WTC11 (cell line): ENCODE measurements at regions not wholly inside any gene's neighbourhood (a gene's known extent, or its start where the extent isn't known, plus 50 kb on each side); places are given as distances from the start of the nearest gene placed in this dataset.

Experiments
- ATAC-seq: fragments of 200-7000 bp; cut with Tn5 transposase; 2 replicates; pipeline ENCODE4 v1.10.0; 2021; ENCODE audit warnings: mild to moderate bottlenecking, moderate library complexity
- CTCF ChIA-PET: fragments of 300-600 bp; sonication (Branson Sonifier 250); formaldehyde crosslinking; loops from one replicate; lab custom pipeline; 2021; ENCODE audit warnings: antibody characterized with exemption; lab: Charles Lee
- POLR2A ChIA-PET: fragments of 350-600 bp; sonication (Branson Sonifier 250); formaldehyde crosslinking; loops from one replicate; lab custom pipeline; 2021; ENCODE audit warnings: antibody characterized with exemption; lab: Charles Lee
- DNase-seq: peaks from one replicate; pipeline ENCODE4 v3.0.0; 2021; ENCODE audit warnings: low spot score
- H3K27ac Mint-ChIP-seq: 2 replicates; pipeline ENCODE4 v1.8.0; 2021; ENCODE audit warnings: mixed read lengths
- H3K27me3 Mint-ChIP-seq: 2 replicates; pipeline ENCODE4 v1.8.0; 2021; ENCODE audit warnings: low read depth, mild to moderate bottlenecking, moderate library complexity, mixed read lengths
- H3K36me3 Mint-ChIP-seq: 2 replicates; pipeline ENCODE4 v1.8.0; 2021; ENCODE audit warnings: mixed read lengths
- H3K4me1 Mint-ChIP-seq: 2 replicates; pipeline ENCODE4 v1.8.0; 2022; ENCODE audit warnings: mixed read lengths
- H3K4me3 Mint-ChIP-seq: 2 replicates; pipeline ENCODE4 v1.8.0; 2021; ENCODE audit warnings: mild to moderate bottlenecking, moderate library complexity, mixed read lengths
- H3K9me3 Mint-ChIP-seq: 2 replicates; pipeline ENCODE4 v1.8.0; 2021; ENCODE audit warnings: mixed read lengths
- AR ChIP-seq: fragments of 250-450 bp; sonication (Bioruptor Pico); IDR thresholded peaks from 2 replicates; pipeline ENCODE4 v1.9.0; 2021; ENCODE audit warnings: mild to moderate bottlenecking
- CBFB ChIP-seq: sonication (generic); formaldehyde crosslinking; IDR thresholded peaks from 2 replicates; pipeline ENCODE4 v1.8.1; 2022; ENCODE audit warnings: mild to moderate bottlenecking, low read depth, missing genetic modification reagents
- CDX4 ChIP-seq: fragments of 250-450 bp; sonication (Bioruptor Pico); IDR thresholded peaks from 2 replicates; pipeline ENCODE4 v1.9.0; 2021; ENCODE audit warnings: moderate library complexity, mild to moderate bottlenecking, inconsistent platforms, borderline replicate concordance
- E2F5 ChIP-seq: sonication (generic); formaldehyde crosslinking; IDR thresholded peaks from 2 replicates; pipeline ENCODE4 v1.8.1; 2022; ENCODE audit warnings: mild to moderate bottlenecking, moderate library complexity, missing genetic modification reagents
- GABPB1 ChIP-seq: sonication (generic); formaldehyde crosslinking; IDR thresholded peaks from 2 replicates; pipeline ENCODE4 v1.8.1; 2023; ENCODE audit warnings: mild to moderate bottlenecking, missing genetic modification reagents
- GRHL2 ChIP-seq: fragments of 250-450 bp; sonication (Bioruptor Pico); IDR thresholded peaks from 2 replicates; pipeline ENCODE4 v1.8.0; 2022; ENCODE audit warnings: mild to moderate bottlenecking, moderate library complexity; ENCODE audit not compliant: insufficient replicate concordance, severe bottlenecking
- IRF2 ChIP-seq: sonication (generic); formaldehyde crosslinking; IDR thresholded peaks from 2 replicates; pipeline ENCODE4 v1.8.0; 2022; ENCODE audit warnings: low read depth, missing genetic modification reagents, borderline replicate concordance
- MAX ChIP-seq: sonication (generic); formaldehyde crosslinking; IDR thresholded peaks from 2 replicates; pipeline ENCODE4 v1.8.0; 2022; ENCODE audit warnings: mild to moderate bottlenecking, missing genetic modification reagents
- MLX ChIP-seq: sonication (generic); formaldehyde crosslinking; IDR thresholded peaks from 2 replicates; pipeline ENCODE4 v1.8.1; 2023; ENCODE audit warnings: mild to moderate bottlenecking, missing genetic modification reagents, moderate library complexity
- MXD4 ChIP-seq: fragments of 250-450 bp; sonication (Bioruptor Pico); IDR thresholded peaks from 2 replicates; pipeline ENCODE4 v1.8.0; 2021; ENCODE audit warnings: mild to moderate bottlenecking, moderate library complexity, borderline replicate concordance
- MYBL2 ChIP-seq: sonication (generic); formaldehyde crosslinking; IDR thresholded peaks from 2 replicates; pipeline ENCODE4 v1.8.1; 2023; ENCODE audit warnings: mild to moderate bottlenecking, moderate library complexity, missing genetic modification reagents
- NFATC4 ChIP-seq: fragments of 250-450 bp; sonication (Bioruptor Pico); IDR thresholded peaks from 2 replicates; pipeline ENCODE4 v1.9.0; 2021; ENCODE audit warnings: mild to moderate bottlenecking
- NFE2L1 ChIP-seq: sonication (generic); formaldehyde crosslinking; IDR thresholded peaks from 2 replicates; pipeline ENCODE4 v1.8.1; 2023; ENCODE audit warnings: missing genetic modification reagents
- NFYB ChIP-seq: sonication (generic); formaldehyde crosslinking; conservative IDR thresholded peaks from 2 replicates; pipeline ENCODE4 v1.8.0; 2022; ENCODE audit warnings: low read depth, missing genetic modification reagents
- NR1H2 ChIP-seq: sonication (generic); formaldehyde crosslinking; IDR thresholded peaks from 2 replicates; pipeline ENCODE4 v1.9.0; 2021; ENCODE audit warnings: mild to moderate bottlenecking, moderate library complexity, missing genetic modification reagents
- OVOL2 ChIP-seq: fragments of 250-450 bp; sonication (Bioruptor Pico); IDR thresholded peaks from 2 replicates; pipeline ENCODE4 v1.9.0; 2021; ENCODE audit warnings: mild to moderate bottlenecking, borderline replicate concordance
- RORB ChIP-seq: fragments of 250-450 bp; sonication (Bioruptor Pico); IDR thresholded peaks from 2 replicates; pipeline ENCODE4 v1.9.0; 2021; ENCODE audit warnings: mild to moderate bottlenecking
- SMAD3 ChIP-seq: sonication (generic); formaldehyde crosslinking; IDR thresholded peaks from 2 replicates; pipeline ENCODE4 v1.8.0; 2022; ENCODE audit warnings: missing genetic modification reagents, mild to moderate bottlenecking, borderline replicate concordance
- STAT6 ChIP-seq: sonication (generic); formaldehyde crosslinking; conservative IDR thresholded peaks from 2 replicates; pipeline ENCODE4 v1.8.1; 2023; ENCODE audit warnings: mild to moderate bottlenecking, low read depth, missing genetic modification reagents, moderate library complexity
- TCF7 ChIP-seq: sonication (generic); formaldehyde crosslinking; IDR thresholded peaks from 2 replicates; pipeline ENCODE4 v1.8.0; 2022; ENCODE audit warnings: mild to moderate bottlenecking, low read depth, missing genetic modification reagents, moderate library complexity
- TP53 ChIP-seq: sonication (generic); formaldehyde crosslinking; IDR thresholded peaks from 2 replicates; pipeline ENCODE4 v1.8.1; 2023; ENCODE audit warnings: mild to moderate bottlenecking, missing genetic modification reagents
- USF2 ChIP-seq: sonication (generic); formaldehyde crosslinking; IDR thresholded peaks from 2 replicates; pipeline ENCODE4 v1.8.1; 2023; ENCODE audit warnings: mild to moderate bottlenecking, missing genetic modification reagents, moderate library complexity
- ZBTB21 ChIP-seq: sonication (generic); formaldehyde crosslinking; IDR thresholded peaks from 2 replicates; pipeline ENCODE4 v1.8.1; 2023; ENCODE audit warnings: mild to moderate bottlenecking, missing genetic modification reagents, borderline replicate concordance
- ZBTB43 ChIP-seq: sonication (generic); formaldehyde crosslinking; IDR thresholded peaks from 2 replicates; pipeline ENCODE4 v1.8.1; 2023; ENCODE audit warnings: mild to moderate bottlenecking, missing genetic modification reagents
- ZNF317 ChIP-seq: sonication (generic); formaldehyde crosslinking; IDR thresholded peaks from 2 replicates; pipeline ENCODE4 v1.8.1; 2023; ENCODE audit warnings: low read depth, mild to moderate bottlenecking, moderate library complexity, missing genetic modification reagents, borderline replicate concordance
- ZNF396 ChIP-seq: fragments of 250-450 bp; sonication (Bioruptor Pico); IDR thresholded peaks from 2 replicates; pipeline ENCODE4 v1.8.0; 2021; ENCODE audit warnings: mild to moderate bottlenecking, moderate library complexity, borderline replicate concordance
- ZNF423 ChIP-seq: fragments of 250-450 bp; sonication (Bioruptor Pico); IDR thresholded peaks from 2 replicates; pipeline ENCODE4 v2.1.2; 2022; ENCODE audit warnings: mild to moderate bottlenecking, moderate library complexity

- no peak for DNase-seq
- TF ChIP-seq MLX (CRISPR knock-in tag), result no peak
- TF ChIP-seq AR (CRISPR knock-in tag), result no peak
- no peak for TF ChIP-seq GABPB1
- no peak for TF ChIP-seq ZNF423 (CRISPR knock-in tag)
- no peak for TF ChIP-seq USF2 (CRISPR knock-in tag)
- TF ChIP-seq ZBTB21, result no peak
- no peak for TF ChIP-seq OVOL2
- TF ChIP-seq NFATC4, result no peak
- no peak for TF ChIP-seq E2F5 (CRISPR knock-in tag)
- no peak for TF ChIP-seq MXD4
- no peak for TF ChIP-seq GRHL2 (CRISPR knock-in tag)
- no peak for TF ChIP-seq TP53 (CRISPR knock-in tag)
- no peak for TF ChIP-seq MAX (CRISPR knock-in tag)
- TF ChIP-seq ZBTB43, result no peak
- TF ChIP-seq IRF2 (CRISPR knock-in tag), result no peak
- Mint-ChIP-seq H3K4me1 (no peaks in the 10 kb centered on the region), H3K27me3 (no peaks in the 10 kb centered on the region), H3K4me3 (no peak overlapping the region), H3K36me3 (no peaks in the 10 kb centered on the region), H3K9me3 (peaks cover 13% of the 10 kb centered on the region), H3K27ac (no peak overlapping the region)
- CTCF ChIA-PET, result no interaction called here
- no peak for ATAC-seq
- POLR2A ChIA-PET, result no interaction called here
Observed at GRCh38 chr2:16855183-16855582, 189.5 kb upstream of the CYRIA start.

GRCh38 chr2:16853088-16853487, 187.5 kb upstream of the CYRIA start:
- H3K27ac Mint-ChIP-seq, result no peak overlapping the region
- POLR2A ChIA-PET, result no interaction called here
- no peak for DNase-seq
- CTCF ChIA-PET, result no interaction called here
- ATAC-seq, result no peak
- H3K36me3 Mint-ChIP-seq, result no peaks in the 10 kb centered on the region
- TF ChIP-seq NFYB (CRISPR knock-in tag) (no peak), USF2 (CRISPR knock-in tag) (no peak), CBFB (CRISPR knock-in tag) (no peak), MYBL2 (CRISPR knock-in tag) (no peak), ZNF317 (CRISPR knock-in tag) (no peak), CDX4 (no peak), NR1H2 (CRISPR knock-in tag) (no peak), NFE2L1 (CRISPR knock-in tag) (no peak), ZNF396 (no peak), RORB (no peak), STAT6 (CRISPR knock-in tag) (no peak), SMAD3 (CRISPR knock-in tag) (no peak), TCF7 (CRISPR knock-in tag) (no peak)
- no peaks in the 10 kb centered on the region for H3K4me1 Mint-ChIP-seq
- H3K9me3 Mint-ChIP-seq, result no peaks in the 10 kb centered on the region
- H3K27me3 Mint-ChIP-seq, result no peaks in the 10 kb centered on the region
- no peak overlapping the region for H3K4me3 Mint-ChIP-seq
